Astrocyte (in vitro differentiated cells and primary cell): ENCODE measurements at regions not wholly inside any gene's neighbourhood (a gene's known extent, or its start where the extent isn't known, plus 50 kb on each side); places are given as distances from the start of the nearest gene placed in this dataset.
"Not testable (repeated sequence)": the region's sequence is repeated elsewhere in the genome, so short reads cannot be mapped to it uniquely, and the experiment has no call there.

Experiments
- DNase-seq: peaks from one replicate; pipeline ENCODE4 v3.0.0-alpha.2; 2010; ENCODE audit warnings: low read depth
- FAIRE-seq: peaks from 2 replicates; lab custom pipeline; 2011; peaks lifted over from hg19 to GRCh38; lab: Jason Lieb, UNC
- H2AFZ ChIP-seq: 2 replicates; pipeline ENCODE4 v1.6.0; 2012; ENCODE audit warnings: low read depth, low read length, inconsistent platforms
- H3K27ac ChIP-seq: 2 replicates; pipeline ENCODE4 v1.5.1; 2011; ENCODE audit warnings: low read depth, low read length, inconsistent platforms
- H3K27me3 ChIP-seq: 2 replicates; pipeline ENCODE4 v1.6.0; 2011; ENCODE audit warnings: low read length, inconsistent platforms; ENCODE audit not compliant: insufficient read depth
- H3K36me3 ChIP-seq: 2 replicates; pipeline ENCODE4 v1.5.1; 2011; ENCODE audit warnings: low read length, inconsistent platforms; ENCODE audit not compliant: insufficient read depth
- H3K4me1 ChIP-seq: 2 replicates; pipeline ENCODE4 v1.5.1; 2011; ENCODE audit warnings: low read length, inconsistent platforms; ENCODE audit not compliant: insufficient read depth
- H3K4me2 ChIP-seq: 2 replicates; pipeline ENCODE4 v1.6.0; 2012; ENCODE audit warnings: low read length, inconsistent platforms
- H3K4me3 ChIP-seq: 2 replicates; pipeline ENCODE4 v1.5.1; 2011; ENCODE audit warnings: low read depth, mild to moderate bottlenecking, low read length, inconsistent platforms; ENCODE audit not compliant: insufficient read depth
- H3K79me2 ChIP-seq: 2 replicates; pipeline ENCODE4 v1.6.0; 2012; ENCODE audit warnings: mild to moderate bottlenecking, low read length, inconsistent platforms; ENCODE audit not compliant: insufficient read depth
- H3K9ac ChIP-seq: 2 replicates; pipeline ENCODE4 v1.6.0; 2012; ENCODE audit warnings: mild to moderate bottlenecking, low read length, inconsistent platforms
- H3K9me3 ChIP-seq: 2 replicates; pipeline ENCODE4 v1.5.1; 2012; ENCODE audit warnings: low read depth, mild to moderate bottlenecking, low read length, inconsistent platforms; ENCODE audit not compliant: insufficient read depth
- H4K20me1 ChIP-seq: 2 replicates; pipeline ENCODE4 v1.6.0; 2012; ENCODE audit warnings: low read length, inconsistent platforms; ENCODE audit not compliant: insufficient read depth
- H3K27ac Mint-ChIP-seq: one replicate; pipeline ENCODE4 v1.8.0; 2021; ENCODE audit warnings: mild to moderate bottlenecking, mixed read lengths; ENCODE audit not compliant: unreplicated experiment
- H3K27me3 Mint-ChIP-seq: one replicate; pipeline ENCODE4 v1.8.0; 2021; ENCODE audit warnings: low read depth, mixed read lengths; ENCODE audit not compliant: unreplicated experiment
- H3K36me3 Mint-ChIP-seq: one replicate; pipeline ENCODE4 v1.8.0; 2021; ENCODE audit warnings: low read depth, mixed read lengths; ENCODE audit not compliant: unreplicated experiment
- H3K4me1 Mint-ChIP-seq: one replicate; pipeline ENCODE4 v1.8.0; 2021; ENCODE audit warnings: low read depth, mixed read lengths; ENCODE audit not compliant: unreplicated experiment
- H3K4me3 Mint-ChIP-seq: one replicate; pipeline ENCODE4 v1.8.0; 2021; ENCODE audit warnings: mild to moderate bottlenecking, moderate library complexity, mixed read lengths; ENCODE audit not compliant: unreplicated experiment
- H3K9me3 Mint-ChIP-seq: one replicate; pipeline ENCODE4 v1.8.0; 2021; ENCODE audit warnings: mild to moderate bottlenecking, mixed read lengths; ENCODE audit not compliant: unreplicated experiment
- EZH2 ChIP-seq: IDR thresholded peaks from 2 replicates; pipeline ENCODE4 v1.6.1; 2012; ENCODE audit warnings: mild to moderate bottlenecking, low read length, inconsistent platforms; ENCODE audit not compliant: insufficient read depth
- TF ChIP-seq, protein P1 (sequence below): IDR thresholded peaks from 2 replicates; pipeline ENCODE4 v1.5.1; 2011; ENCODE audit warnings: low read depth, mild to moderate bottlenecking, inconsistent platforms, low read length, moderate library complexity; ENCODE audit not compliant: insufficient read depth

DNA sequence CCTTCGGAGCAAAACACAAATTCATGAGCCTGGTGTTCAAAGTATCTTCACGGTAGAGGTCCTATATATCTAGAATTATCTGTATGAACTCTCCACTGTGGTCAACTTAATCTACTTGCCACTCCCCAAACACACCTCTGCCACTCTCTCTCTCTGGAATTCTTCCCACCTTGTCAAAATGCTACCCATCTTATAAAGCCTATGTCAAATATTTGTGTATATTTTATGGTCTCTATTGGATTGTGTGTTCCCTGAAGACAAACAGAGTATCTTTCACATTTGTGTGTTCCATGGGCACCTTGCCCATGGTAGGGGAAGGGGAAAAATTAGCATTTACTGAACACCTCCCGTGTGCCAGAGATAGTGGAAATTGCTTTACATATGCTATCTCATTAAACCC is 83.2 kb upstream of the ATL2 start:
- Histone ChIP-seq H3K9ac (no peak overlapping the region), H3K79me2 (no peaks in the 10 kb centered on the region), H3K36me3 (no peaks in the 10 kb centered on the region), H3K27me3 (peaks cover 47% of the 10 kb centered on the region), H3K4me3 (no peak overlapping the region), H3K4me2 (no peak overlapping the region), H3K9me3 (no peaks in the 10 kb centered on the region), H3K27ac (no peak overlapping the region), H4K20me1 (no peaks in the 10 kb centered on the region), H3K4me1 (peaks cover 4% of the 10 kb centered on the region), H2AFZ (no peak overlapping the region)
- no peaks in the 10 kb centered on the region for H3K36me3 Mint-ChIP-seq
- H3K27ac Mint-ChIP-seq, result no peak overlapping the region
- H3K4me3 Mint-ChIP-seq, result no peak overlapping the region
- TF ChIP-seq EZH2, result no peak
- TF ChIP-seq, protein P1, sequence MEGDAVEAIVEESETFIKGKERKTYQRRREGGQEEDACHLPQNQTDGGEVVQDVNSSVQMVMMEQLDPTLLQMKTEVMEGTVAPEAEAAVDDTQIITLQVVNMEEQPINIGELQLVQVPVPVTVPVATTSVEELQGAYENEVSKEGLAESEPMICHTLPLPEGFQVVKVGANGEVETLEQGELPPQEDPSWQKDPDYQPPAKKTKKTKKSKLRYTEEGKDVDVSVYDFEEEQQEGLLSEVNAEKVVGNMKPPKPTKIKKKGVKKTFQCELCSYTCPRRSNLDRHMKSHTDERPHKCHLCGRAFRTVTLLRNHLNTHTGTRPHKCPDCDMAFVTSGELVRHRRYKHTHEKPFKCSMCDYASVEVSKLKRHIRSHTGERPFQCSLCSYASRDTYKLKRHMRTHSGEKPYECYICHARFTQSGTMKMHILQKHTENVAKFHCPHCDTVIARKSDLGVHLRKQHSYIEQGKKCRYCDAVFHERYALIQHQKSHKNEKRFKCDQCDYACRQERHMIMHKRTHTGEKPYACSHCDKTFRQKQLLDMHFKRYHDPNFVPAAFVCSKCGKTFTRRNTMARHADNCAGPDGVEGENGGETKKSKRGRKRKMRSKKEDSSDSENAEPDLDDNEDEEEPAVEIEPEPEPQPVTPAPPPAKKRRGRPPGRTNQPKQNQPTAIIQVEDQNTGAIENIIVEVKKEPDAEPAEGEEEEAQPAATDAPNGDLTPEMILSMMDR, result no peak
- FAIRE-seq (no peak), DNase-seq (no peak)
- peaks cover 9% of the 10 kb centered on the region for H3K9me3 Mint-ChIP-seq
- H3K27me3 Mint-ChIP-seq, result peaks cover 26% of the 10 kb centered on the region
- H3K4me1 Mint-ChIP-seq, result peaks cover 7% of the 10 kb centered on the region

DNA sequence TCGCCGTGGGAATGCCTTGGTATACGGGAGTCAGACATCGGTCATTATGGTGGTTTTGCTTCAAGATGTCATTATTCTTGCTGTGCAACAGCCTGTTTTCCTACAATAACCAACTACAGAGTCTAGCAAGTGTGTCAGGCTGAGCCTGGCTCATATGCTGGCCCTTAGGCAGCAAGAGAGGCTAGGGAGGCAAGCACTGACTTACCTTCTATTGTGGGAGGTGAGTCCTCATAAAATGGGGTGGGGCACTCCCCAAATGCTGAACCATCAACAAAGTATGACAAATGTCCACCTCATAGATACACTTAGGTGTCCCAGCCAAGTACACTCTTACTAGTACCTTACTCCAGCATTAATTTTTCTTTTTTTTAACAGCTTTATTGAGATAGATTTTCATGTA is 77.0 kb upstream of the ATL2 start:
- FAIRE-seq, result no peak

DNA sequence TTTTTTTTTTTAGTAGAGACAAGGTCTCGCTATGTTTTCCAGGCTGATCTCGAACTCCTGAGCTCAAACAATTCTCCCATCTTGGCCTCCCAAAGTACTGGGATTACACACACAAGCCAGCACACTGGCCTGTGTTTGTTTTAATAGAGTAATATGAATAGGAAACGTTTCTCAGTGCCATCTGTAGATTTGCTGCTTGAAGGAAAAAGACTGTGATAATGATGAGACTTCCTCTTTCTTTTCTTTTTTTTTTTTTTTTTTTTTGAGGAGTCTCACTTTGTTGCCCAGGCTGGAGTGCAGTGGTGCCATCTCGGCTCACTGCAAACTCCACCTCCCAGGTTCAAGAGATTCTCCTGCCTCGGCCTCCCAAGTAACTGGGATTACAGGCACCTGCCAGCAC is 74.7 kb upstream of the ATL2 start:
- H3K27me3 ChIP-seq, result peaks cover 31% of the 10 kb centered on the region
- not testable (repeated sequence) for FAIRE-seq, H3K4me1 Mint-ChIP-seq

More for the DNA sequence above, 77.0 kb upstream of the ATL2 start:
- Histone ChIP-seq H3K27ac (no peak overlapping the region), H3K9ac (no peak overlapping the region), H3K4me1 (no peaks in the 10 kb centered on the region), H3K79me2 (no peaks in the 10 kb centered on the region), H3K36me3 (no peaks in the 10 kb centered on the region), H4K20me1 (no peaks in the 10 kb centered on the region), H2AFZ (no peak overlapping the region), H3K4me3 (no peak overlapping the region), H3K9me3 (no peaks in the 10 kb centered on the region), H3K4me2 (no peak overlapping the region), H3K27me3 (peaks cover 33% of the 10 kb centered on the region)
- no peak overlapping the region for H3K4me3 Mint-ChIP-seq
- H3K36me3 Mint-ChIP-seq, result no peaks in the 10 kb centered on the region
- no peak overlapping the region for H3K27ac Mint-ChIP-seq
- peaks cover 42% of the 10 kb centered on the region for H3K27me3 Mint-ChIP-seq
- no peak for DNase-seq
- H3K4me1 Mint-ChIP-seq, result no peaks in the 10 kb centered on the region
- peaks cover 9% of the 10 kb centered on the region for H3K9me3 Mint-ChIP-seq
- no peak for TF ChIP-seq EZH2
- TF ChIP-seq, protein P1, result no peak

More for the DNA sequence above, 74.7 kb upstream of the ATL2 start:
- H3K9ac ChIP-seq, H2AFZ ChIP-seq, H3K4me3 Mint-ChIP-seq, H3K36me3 Mint-ChIP-seq, H3K27ac Mint-ChIP-seq, H3K4me3 ChIP-seq, DNase-seq, H4K20me1 ChIP-seq, H3K36me3 ChIP-seq, H3K9me3 ChIP-seq, H3K79me2 ChIP-seq, H3K9me3 Mint-ChIP-seq, H3K4me2 ChIP-seq, H3K4me1 ChIP-seq, H3K27ac ChIP-seq: not testable (repeated sequence)
- peaks cover 37% of the 10 kb centered on the region for H3K27me3 Mint-ChIP-seq
